Activated naive CD8-positive, alpha-beta T cell treated with anti-CD3 and anti-CD28 coated beads, Interleukin-2, amount 10 ng/mL, durations not matched to agents 7 days and 5 days (primary cell): ENCODE measurements at regions not wholly inside any gene's neighbourhood (a gene's known extent, or its start where the extent isn't known, plus 50 kb on each side); places are given as distances from the start of the nearest gene placed in this dataset.
A peak's percentile ranks its signal among the peaks of the same experiment; 100 is the strongest.

ENCODE experiments used
- ATAC-seq: fragments of 150-1000 bp; cut with Tn5 transposase; one replicate; pipeline ENCODE4 v1.10.0; 2021; ENCODE audit warnings: low read depth, moderate library complexity
- POLR2A ChIA-PET: fragments of 350-600 bp; sonication (Branson Sonifier 250); formaldehyde crosslinking; loops from one replicate; lab custom pipeline; 2021; ENCODE audit warnings: antibody characterized with exemption; lab: Charles Lee
- DNase-seq: peaks from one replicate; pipeline ENCODE4 v3.0.0; 2021
- H3K27ac Mint-ChIP-seq: one replicate; pipeline ENCODE4 v1.8.0; 2022; ENCODE audit warnings: mild to moderate bottlenecking, mixed read lengths
- H3K27me3 Mint-ChIP-seq: one replicate; pipeline ENCODE4 v1.8.0; 2022; ENCODE audit warnings: mild to moderate bottlenecking, moderate library complexity, mixed read lengths
- H3K36me3 Mint-ChIP-seq: one replicate; pipeline ENCODE4 v1.8.0; 2021; ENCODE audit warnings: mild to moderate bottlenecking, mixed read lengths
- H3K4me1 Mint-ChIP-seq: one replicate; pipeline ENCODE4 v1.8.0; 2021; ENCODE audit warnings: mixed read lengths
- H3K4me3 Mint-ChIP-seq: one replicate; pipeline ENCODE4 v1.8.0; 2022; ENCODE audit warnings: mild to moderate bottlenecking, moderate library complexity, mixed read lengths
- H3K9me3 Mint-ChIP-seq: one replicate; pipeline ENCODE4 v1.8.0; 2021; ENCODE audit warnings: mixed read lengths

- H3K27ac Mint-ChIP-seq, result no peak overlapping the region
- no peak for ATAC-seq
Measured at GRCh38 chr5:157934600-157934999, 75.7 kb upstream of the CLINT1 start.

GRCh38 chr5:157933005-157933404, 74.1 kb upstream of the CLINT1 start:
- no peak for DNase-seq
- no peaks in the 10 kb centered on the region for H3K4me1 Mint-ChIP-seq
- peaks cover 6% of the 10 kb centered on the region for H3K27me3 Mint-ChIP-seq
- no peak for ATAC-seq
- H3K36me3 Mint-ChIP-seq, result peaks cover 2% of the 10 kb centered on the region
- H3K9me3 Mint-ChIP-seq, result peaks cover 15% of the 10 kb centered on the region
- H3K4me3 Mint-ChIP-seq, result no peak overlapping the region
- POLR2A ChIA-PET, result interaction anchor here (0.5 kb wide), 1 partner anchor 43 kb away, joined by 3 read pairs; no protein-coding TSS in a partner anchor
- H3K27ac Mint-ChIP-seq, result no peak overlapping the region

More at GRCh38 chr5:157934600-157934999, 75.7 kb upstream of the CLINT1 start:
- DNase-seq, result no peak
- no peak overlapping the region for H3K4me3 Mint-ChIP-seq
- no peaks in the 10 kb centered on the region for H3K4me1 Mint-ChIP-seq
- POLR2A ChIA-PET, result no interaction called here
- peaks cover 6% of the 10 kb centered on the region for H3K27me3 Mint-ChIP-seq
- peaks cover 2% of the 10 kb centered on the region for H3K36me3 Mint-ChIP-seq
- H3K9me3 Mint-ChIP-seq, result peaks cover 15% of the 10 kb centered on the region

- Mint-ChIP-seq H3K4me1 (no peaks in the 10 kb centered on the region), H3K27me3 (peaks cover 9% of the 10 kb centered on the region), H3K36me3 (peaks cover 2% of the 10 kb centered on the region), H3K4me3 (no peak overlapping the region), H3K27ac (no peak overlapping the region), H3K9me3 (peaks cover 15% of the 10 kb centered on the region)
- ATAC-seq, result no peak
- POLR2A ChIA-PET, result no interaction called here
- no peak for DNase-seq
Measured at GRCh38 chr5:157930710-157931109, 71.8 kb upstream of the CLINT1 start.

- H3K36me3 Mint-ChIP-seq, result no peaks in the 10 kb centered on the region
- DNase-seq (no peak), ATAC-seq (no peak)
- no peak overlapping the region for H3K4me3 Mint-ChIP-seq
- H3K4me1 Mint-ChIP-seq, result peaks cover 2% of the 10 kb centered on the region
- peaks cover 5% of the 10 kb centered on the region for H3K27me3 Mint-ChIP-seq
- POLR2A ChIA-PET, result no interaction called here
- no peak overlapping the region for H3K27ac Mint-ChIP-seq
- peaks cover under 1% of the 10 kb centered on the region for H3K9me3 Mint-ChIP-seq
Measured at GRCh38 chr5:157926977-157927376, 68.0 kb upstream of the CLINT1 start.

GRCh38 chr5:157925786-157926671, 67.1 kb upstream of the CLINT1 start:
- H3K27me3 Mint-ChIP-seq, result peaks cover 5% of the 10 kb centered on the region
- peaks cover 2% of the 10 kb centered on the region for H3K4me1 Mint-ChIP-seq
- POLR2A ChIA-PET, result no interaction called here
- no peak overlapping the region for H3K4me3 Mint-ChIP-seq
- no peak for DNase-seq
- no peaks in the 10 kb centered on the region for H3K36me3 Mint-ChIP-seq
- ATAC-seq, result no peak
- no peaks in the 10 kb centered on the region for H3K9me3 Mint-ChIP-seq
- no peak overlapping the region for H3K27ac Mint-ChIP-seq

GRCh38 chr5:157924931-157925729, 66.2 kb upstream of the CLINT1 start:
- DNase-seq (no peak), ATAC-seq (no peak)
- Mint-ChIP-seq H3K27ac (no peak overlapping the region), H3K27me3 (peaks cover 5% of the 10 kb centered on the region), H3K36me3 (no peaks in the 10 kb centered on the region), H3K4me1 (peaks cover 2% of the 10 kb centered on the region), H3K4me3 (no peak overlapping the region), H3K9me3 (no peaks in the 10 kb centered on the region)
- POLR2A ChIA-PET, result no interaction called here

GRCh38 chr5:157924490-157924889, 65.5 kb upstream of the CLINT1 start:
- Mint-ChIP-seq H3K4me3 (no peak overlapping the region), H3K4me1 (peaks cover 8% of the 10 kb centered on the region)

GRCh38 chr5:157923765-157924164, 64.8 kb upstream of the CLINT1 start:
- DNase-seq (no peak), ATAC-seq (no peak)
- H3K27me3 Mint-ChIP-seq, result peaks cover 5% of the 10 kb centered on the region
- no peaks in the 10 kb centered on the region for H3K36me3 Mint-ChIP-seq
- POLR2A ChIA-PET, result no interaction called here
- no peaks in the 10 kb centered on the region for H3K9me3 Mint-ChIP-seq
- no peak overlapping the region for H3K4me3 Mint-ChIP-seq
- no peak overlapping the region for H3K27ac Mint-ChIP-seq
- H3K4me1 Mint-ChIP-seq, result peaks cover 15% of the 10 kb centered on the region

More at GRCh38 chr5:157924490-157924889, 65.5 kb upstream of the CLINT1 start:
- POLR2A ChIA-PET, result no interaction called here
- peaks cover 5% of the 10 kb centered on the region for H3K27me3 Mint-ChIP-seq
- H3K36me3 Mint-ChIP-seq, result no peaks in the 10 kb centered on the region
- H3K9me3 Mint-ChIP-seq, result no peaks in the 10 kb centered on the region
- H3K27ac Mint-ChIP-seq, result no peak overlapping the region
- DNase-seq (no peak), ATAC-seq (no peak)

GRCh38 chr5:157922026-157922425, 63.1 kb upstream of the CLINT1 start:
- DNase-seq (no peak), ATAC-seq (no peak)
- POLR2A ChIA-PET, result no interaction called here
- H3K36me3 Mint-ChIP-seq, result no peaks in the 10 kb centered on the region
- no peaks in the 10 kb centered on the region for H3K9me3 Mint-ChIP-seq
- peaks cover 29% of the 10 kb centered on the region for H3K4me1 Mint-ChIP-seq
- H3K4me3 Mint-ChIP-seq, result no peak overlapping the region
- H3K27ac Mint-ChIP-seq, result no peak overlapping the region
- H3K27me3 Mint-ChIP-seq, result peaks cover 5% of the 10 kb centered on the region

- Mint-ChIP-seq H3K27ac (no peak overlapping the region), H3K4me1 (peaks cover 29% of the 10 kb centered on the region), H3K36me3 (no peaks in the 10 kb centered on the region), H3K4me3 (no peak overlapping the region), H3K27me3 (peaks cover 3% of the 10 kb centered on the region), H3K9me3 (no peaks in the 10 kb centered on the region)
- ATAC-seq (no peak), DNase-seq (no peak)
- POLR2A ChIA-PET, result no interaction called here
Measured at GRCh38 chr5:157920828-157921170, 61.9 kb upstream of the CLINT1 start.

- H3K27ac Mint-ChIP-seq, result peak overlapping the region; percentile 79
- H3K4me3 Mint-ChIP-seq, result peak overlapping the region; percentile 69
- H3K9me3 Mint-ChIP-seq, result no peaks in the 10 kb centered on the region
- H3K36me3 Mint-ChIP-seq, result no peaks in the 10 kb centered on the region
- no peaks in the 10 kb centered on the region for H3K27me3 Mint-ChIP-seq
- H3K4me1 Mint-ChIP-seq, result peaks cover 28% of the 10 kb centered on the region
- peak; percentile 30 for DNase-seq
- POLR2A ChIA-PET, result interaction anchor here (1.0 to 1.4 kb wide), 2 partner anchors 60 to 62 kb away, joined by 3 to 6 read pairs; partner anchors contain the start of gene CLINT1
- peak; percentile 61 for ATAC-seq
Measured at GRCh38 chr5:157918811-157919742, 60.1 kb upstream of the CLINT1 start.

GRCh38 chr5:157917899-157918809, 59.2 kb upstream of the CLINT1 start:
- H3K9me3 Mint-ChIP-seq, result no peaks in the 10 kb centered on the region
- H3K27me3 Mint-ChIP-seq, result no peaks in the 10 kb centered on the region
- no peak overlapping the region for H3K4me3 Mint-ChIP-seq
- H3K27ac Mint-ChIP-seq, result peak overlapping the region; percentile 47
- H3K4me1 Mint-ChIP-seq, result peaks cover 28% of the 10 kb centered on the region
- ATAC-seq, result peak; percentile 73
- POLR2A ChIA-PET, result interaction anchor here (1.0 to 1.4 kb wide), 2 partner anchors 59 to 61 kb away, joined by 3 to 6 read pairs; partner anchors contain the start of gene CLINT1
- no peaks in the 10 kb centered on the region for H3K36me3 Mint-ChIP-seq
- peak; percentile 66 for DNase-seq
